Neuronal stem cell (in vitro differentiated cells): ENCODE measurements at regions not wholly inside any gene's neighbourhood (a gene's known extent, or its start where the extent isn't known, plus 50 kb on each side); places are given as distances from the start of the nearest gene placed in this dataset.

Experiments used
- DNase-seq: peaks from one replicate; pipeline ENCODE4 v3.0.0-alpha.2; 2013; ENCODE audit warnings: low spot score
- H2AFZ ChIP-seq: one replicate; pipeline ENCODE4 v1.6.1; 2013; ENCODE audit warnings: mild to moderate bottlenecking, low read length, inconsistent platforms
- H2AK5ac ChIP-seq: 2 replicates; pipeline ENCODE4 v1.6.1; 2013; ENCODE audit warnings: low read depth, mild to moderate bottlenecking, inconsistent platforms, low read length, moderate library complexity, mixed read lengths
- H2BK120ac ChIP-seq: 2 replicates; pipeline ENCODE4 v1.6.1; 2013; ENCODE audit warnings: low read depth, mild to moderate bottlenecking, inconsistent platforms, low read length, moderate library complexity, mixed read lengths
- H2BK12ac ChIP-seq: one replicate; pipeline ENCODE4 v1.6.1; 2013; ENCODE audit warnings: low read length, inconsistent platforms
- H2BK15ac ChIP-seq: 2 replicates; pipeline ENCODE4 v1.6.1; 2013; ENCODE audit warnings: mild to moderate bottlenecking, low read length, inconsistent platforms, mixed read lengths
- H2BK5ac ChIP-seq: one replicate; pipeline ENCODE4 v1.6.1; 2013; ENCODE audit warnings: inconsistent platforms, mild to moderate bottlenecking, low read length, moderate library complexity
- H3K14ac ChIP-seq: one replicate; pipeline ENCODE4 v1.6.1; 2013; ENCODE audit warnings: low read length, inconsistent platforms
- H3K18ac ChIP-seq: 2 replicates; pipeline ENCODE4 v1.6.1; 2013; ENCODE audit warnings: low read length, inconsistent platforms
- H3K23ac ChIP-seq: 2 replicates; pipeline ENCODE4 v1.6.1; 2013; ENCODE audit warnings: low read depth, mild to moderate bottlenecking, mixed read lengths, low read length, inconsistent platforms; ENCODE audit not compliant: poor library complexity
- H3K27ac ChIP-seq: replicated peaks from 3 replicates; pipeline ENCODE4 v1.5.1; 2013; ENCODE audit warnings: low read length, inconsistent platforms
- H3K27me3 ChIP-seq, 3 experiments: 2 replicates each; pipeline ENCODE4 v1.6.1; 2013; ENCODE audit warnings: low read length in 3 of 3, mild to moderate bottlenecking in 2 of 3, inconsistent platforms in 1 of 3, low read depth in 1 of 3, mixed read lengths in 1 of 3, moderate library complexity in 1 of 3; ENCODE audit not compliant: control insufficient read depth in 3 of 3, insufficient read depth in 3 of 3
- H3K36me3 ChIP-seq, 2 donors: replicated peaks in 1 of 2; 2 replicates each; pipeline ENCODE4 v1.6.1; 2013; ENCODE audit warnings: low read length in 2 of 2; ENCODE audit not compliant: control insufficient read depth in 2 of 2, insufficient read depth in 2 of 2
- H3K4ac ChIP-seq: 2 replicates; pipeline ENCODE4 v1.6.1; 2013; ENCODE audit warnings: inconsistent platforms, mild to moderate bottlenecking, low read length, moderate library complexity
- H3K4me1 ChIP-seq, 2 donors: 1 replicate in 1 of 2; 2 replicates in 1 of 2; pipeline ENCODE4 v1.6.1; 2013; ENCODE audit warnings: low read length in 2 of 2, low read depth in 1 of 2; ENCODE audit not compliant: control insufficient read depth in 2 of 2, insufficient read depth in 1 of 2
- H3K4me2 ChIP-seq: one replicate; pipeline ENCODE4 v1.6.1; 2013; ENCODE audit warnings: mild to moderate bottlenecking, low read length, inconsistent platforms; ENCODE audit not compliant: insufficient read depth, poor library complexity, severe bottlenecking
- H3K4me3 ChIP-seq, 2 donors: 2 replicates each; pipeline ENCODE4 v1.5.1; 2013; ENCODE audit warnings: low read length in 2 of 2, mild to moderate bottlenecking in 2 of 2, inconsistent platforms in 1 of 2, moderate library complexity in 1 of 2
- H3K79me1 ChIP-seq: one replicate; pipeline ENCODE4 v1.6.1; 2013; ENCODE audit warnings: low read depth, mild to moderate bottlenecking, inconsistent platforms, low read length, moderate library complexity
- H3K9ac ChIP-seq: one replicate; pipeline ENCODE4 v1.6.1; 2013; ENCODE audit warnings: mild to moderate bottlenecking, low read depth, low read length, inconsistent platforms; ENCODE audit not compliant: poor library complexity
- H3K9me3 ChIP-seq, 2 donors: replicated peaks in 1 of 2; 2 replicates each; pipeline versions ENCODE3 to v1.6.1; 2013; ENCODE audit warnings: low read length in 2 of 2, mild to moderate bottlenecking in 2 of 2, inconsistent platforms in 1 of 2, low read depth in 1 of 2, mixed read lengths in 1 of 2, moderate library complexity in 1 of 2; ENCODE audit not compliant: control insufficient read depth in 2 of 2, insufficient read depth in 1 of 2
- H4K8ac ChIP-seq: one replicate; pipeline ENCODE4 v1.6.1; 2013; ENCODE audit warnings: low read depth, mild to moderate bottlenecking, inconsistent platforms, low read length, moderate library complexity
- H4K91ac ChIP-seq: one replicate; pipeline ENCODE4 v1.6.1; 2013; ENCODE audit warnings: low read length, low read depth, mild to moderate bottlenecking, inconsistent platforms; ENCODE audit not compliant: poor library complexity
- WGBS, 2 donors: extraction: QIAGEN DNeasy Blood & Tissue Kit; methylation state at CpG; one replicate each; pipeline ENCODE4 v1.1.7; 2013; ENCODE audit warnings: missing lambda C conversion rate in 2 of 2, mixed read lengths in 1 of 2; ENCODE audit not compliant: insufficient read length in 2 of 2, insufficient replicate concordance in 1 of 2; ENCODE audit errors: extremely low coverage in 2 of 2; 5-methylcytosine and 5-hydroxymethylcytosine counted together

DNA sequence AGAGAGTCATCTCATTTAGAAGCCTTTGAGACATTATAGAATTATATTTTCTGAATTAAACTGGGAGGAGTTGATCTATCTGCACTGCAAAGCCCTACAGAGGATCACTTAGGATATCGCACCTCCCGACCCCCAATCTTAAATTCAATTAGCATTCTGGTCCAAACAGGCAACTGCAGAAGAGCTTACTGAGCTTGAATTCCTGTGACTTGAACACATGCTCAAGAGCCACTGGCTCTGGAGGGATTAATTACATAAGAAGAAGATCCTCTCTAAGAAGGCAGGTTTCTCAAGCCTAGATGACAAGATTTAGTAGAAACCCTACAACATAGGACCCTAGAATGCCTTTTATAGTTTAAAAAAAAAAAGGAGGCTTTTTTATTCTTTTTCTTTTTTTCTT, 548.9 kb downstream of the ARAP2 start:
- WGBS, 2 donors: no CpG with 5 or more reads among the region's 2 CpGs
- no peak overlapping the region for H3K18ac ChIP-seq
- H2BK5ac ChIP-seq: no peak overlapping the region

DNA sequence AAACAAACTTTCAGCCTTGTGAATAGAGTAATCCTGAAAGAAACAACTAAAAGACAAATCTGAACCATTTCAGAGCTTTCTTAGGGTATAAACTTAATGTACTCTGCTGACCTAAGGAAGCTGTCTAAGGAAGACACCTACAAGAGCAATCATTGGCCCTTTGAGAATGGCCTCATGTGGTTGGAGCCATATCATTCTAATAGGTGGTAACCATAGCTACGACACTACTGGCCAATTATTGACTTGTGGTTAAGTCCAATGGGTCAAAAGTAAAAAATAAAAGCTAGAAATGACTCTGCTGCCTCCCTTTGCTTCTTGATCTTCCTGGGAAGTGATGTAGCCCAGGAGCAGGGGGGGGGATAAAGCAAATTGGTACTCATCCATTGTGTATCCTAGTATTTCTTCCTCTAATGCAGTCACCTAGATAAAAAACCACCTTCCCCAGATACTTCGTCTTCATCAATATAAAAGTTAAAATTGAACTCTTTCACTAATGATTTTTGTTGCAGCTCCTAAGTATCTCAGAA, 547.0 kb downstream of the ARAP2 start:
- H3K14ac ChIP-seq: no peak overlapping the region
- no peak overlapping the region for H3K4me3 ChIP-seq
- no peak overlapping the region for H3K4ac ChIP-seq
- no peak overlapping the region for H4K8ac ChIP-seq
- H2AK5ac ChIP-seq: no peak overlapping the region
- DNase-seq: no peak
- H3K18ac ChIP-seq: no peak overlapping the region
- no peaks in the 10 kb centered on the region for H3K27me3 ChIP-seq
- no peak overlapping the region for H2AFZ ChIP-seq
- H2BK120ac ChIP-seq: no peak overlapping the region
- H2BK5ac ChIP-seq: no peak overlapping the region
- no peak overlapping the region for H2BK15ac ChIP-seq
- no peak overlapping the region for H3K27ac ChIP-seq
- H3K4me1 ChIP-seq: no peaks in the 10 kb centered on the region
- no peaks in the 10 kb centered on the region for H3K9me3 ChIP-seq
- H2BK12ac ChIP-seq: no peak overlapping the region
- H3K36me3 ChIP-seq: no peaks in the 10 kb centered on the region
- H3K9ac ChIP-seq: no peak overlapping the region
- no peak overlapping the region for H3K4me2 ChIP-seq
- H3K79me1 ChIP-seq: no peaks in the 10 kb centered on the region
- WGBS, 2 donors: no CpG with 5 or more reads among the region's 2 CpGs
- H4K91ac ChIP-seq: no peak overlapping the region
- H3K23ac ChIP-seq: no peak overlapping the region

More for the DNA sequence above, 548.9 kb downstream of the ARAP2 start:
- no peak overlapping the region for H3K23ac ChIP-seq
- H3K27ac ChIP-seq: no peak overlapping the region
- H3K4me3 ChIP-seq: no peak overlapping the region
- no peak overlapping the region for H3K9ac ChIP-seq
- no peaks in the 10 kb centered on the region for H3K4me1 ChIP-seq
- no peak overlapping the region for H2BK120ac ChIP-seq
- H3K14ac ChIP-seq: no peak overlapping the region
- no peaks in the 10 kb centered on the region for H3K36me3 ChIP-seq
- no peak overlapping the region for H4K8ac ChIP-seq
- no peak overlapping the region for H2AFZ ChIP-seq
- H2BK15ac ChIP-seq: no peak overlapping the region
- H3K4ac ChIP-seq: no peak overlapping the region
- no peaks in the 10 kb centered on the region for H3K79me1 ChIP-seq
- H3K9me3 ChIP-seq: no peaks in the 10 kb centered on the region
- no peak overlapping the region for H3K4me2 ChIP-seq
- DNase-seq: no peak
- no peak overlapping the region for H2BK12ac ChIP-seq
- no peak overlapping the region for H4K91ac ChIP-seq
- no peaks in the 10 kb centered on the region for H3K27me3 ChIP-seq
- H2AK5ac ChIP-seq: no peak overlapping the region

DNA sequence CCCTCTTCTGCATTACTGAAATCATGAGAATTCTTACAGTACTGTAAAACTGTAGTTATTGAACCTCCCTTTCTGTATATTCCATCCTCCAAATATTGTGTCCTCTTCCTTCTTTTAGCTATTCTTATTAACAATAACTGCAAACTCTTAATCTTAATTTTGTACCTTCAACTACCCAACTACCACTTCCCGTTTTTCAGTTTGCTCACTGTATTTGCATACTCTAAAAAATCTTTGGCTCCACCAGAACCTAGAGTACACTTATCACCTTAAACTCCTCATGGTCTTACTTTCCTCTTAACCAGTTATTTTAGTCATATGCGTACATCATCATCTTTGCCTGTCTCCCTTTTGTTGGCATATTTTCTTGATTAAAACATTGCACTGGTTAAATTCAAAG, 543.7 kb downstream of the ARAP2 start:
- no peak overlapping the region for H3K9ac ChIP-seq
- no peak overlapping the region for H4K8ac ChIP-seq
- H3K9me3 ChIP-seq: no peaks in the 10 kb centered on the region
- no peak overlapping the region for H2AFZ ChIP-seq
- H3K79me1 ChIP-seq: no peaks in the 10 kb centered on the region
- H3K4me2 ChIP-seq: no peak overlapping the region
- no peak overlapping the region for H4K91ac ChIP-seq
- H3K4me3 ChIP-seq: no peak overlapping the region
- no peak overlapping the region for H3K4ac ChIP-seq
- H2BK120ac ChIP-seq: no peak overlapping the region
- no peak overlapping the region for H2BK12ac ChIP-seq
- no peak overlapping the region for H3K23ac ChIP-seq
- whole genome bisulfite sequencing, 2 donors: 100% methylated on average over 1 of the region's 2 CpGs
- no peak overlapping the region for H3K14ac ChIP-seq
- H3K4me1 ChIP-seq: no peaks in the 10 kb centered on the region
- no peak overlapping the region for H3K18ac ChIP-seq
- H3K36me3 ChIP-seq: no peaks in the 10 kb centered on the region
- DNase-seq: no peak
- H2AK5ac ChIP-seq: no peak overlapping the region
- no peak overlapping the region for H2BK15ac ChIP-seq
- no peak overlapping the region for H3K27ac ChIP-seq
- H3K27me3 ChIP-seq: no peaks in the 10 kb centered on the region
- no peak overlapping the region for H2BK5ac ChIP-seq

DNA sequence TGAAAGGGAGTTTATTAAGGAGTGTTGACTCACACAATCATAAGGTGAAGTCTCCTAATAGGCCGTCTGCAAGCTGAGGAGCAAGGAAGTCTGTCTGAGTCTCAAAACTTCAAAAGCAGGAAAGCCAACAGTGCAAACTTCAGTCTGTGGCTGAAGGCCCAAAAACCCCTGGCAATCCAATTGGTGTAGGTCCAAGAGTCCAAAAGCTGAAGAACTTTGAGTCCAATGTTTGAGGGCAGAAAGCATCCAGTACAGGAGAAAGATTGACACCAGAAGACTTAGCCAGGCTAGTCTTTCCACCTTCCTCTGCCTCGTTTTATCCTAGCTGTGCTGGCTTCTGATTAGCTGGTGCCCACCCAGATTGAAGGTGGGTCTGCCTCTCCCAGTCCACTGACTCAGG, 535.2 kb downstream of the ARAP2 start:
- H2BK15ac ChIP-seq: no peak overlapping the region
- peaks cover 5 to 10% of the 10 kb centered on the region in 2 donors for H3K9me3 ChIP-seq
- no peak overlapping the region for H2AK5ac ChIP-seq
- WGBS, 2 donors: no CpG with 5 or more reads among the region's 2 CpGs
- H3K18ac ChIP-seq: no peak overlapping the region
- H2BK5ac ChIP-seq: no peak overlapping the region
- no peak overlapping the region for H3K27ac ChIP-seq
- H3K79me1 ChIP-seq: no peaks in the 10 kb centered on the region
- H3K27me3 ChIP-seq: no peaks in the 10 kb centered on the region
- no peaks in the 10 kb centered on the region for H3K4me1 ChIP-seq
- no peak overlapping the region for H3K4ac ChIP-seq
- H2AFZ ChIP-seq: no peak overlapping the region
- no peak overlapping the region for H4K91ac ChIP-seq
- H3K36me3 ChIP-seq: no peaks in the 10 kb centered on the region
- no peak overlapping the region for H4K8ac ChIP-seq
- no peak overlapping the region for H2BK12ac ChIP-seq
- no peak overlapping the region for H3K4me2 ChIP-seq
- H3K4me3 ChIP-seq: no peak overlapping the region
- no peak overlapping the region for H3K14ac ChIP-seq
- H3K9ac ChIP-seq: no peak overlapping the region
- no peak for DNase-seq
- H2BK120ac ChIP-seq: no peak overlapping the region
- H3K23ac ChIP-seq: no peak overlapping the region
